ENCODE measurements at regions not wholly inside any gene's neighbourhood (a gene's known extent, or its start where the extent isn't known, plus 50 kb on each side); places are given as distances from the start of the nearest gene placed in this dataset.

GRCh38 chr5:4945296-4945695, 194.8 kb upstream of the ADAMTS16 start:
- DNase-seq (ENCODE audit: low read depth in 4 of 4, low spot score in 3 of 4), result no peak

- no peak for DNase-seq (ENCODE audit: low read depth in 4 of 4, low spot score in 3 of 4)
Observed at GRCh38 chr5:4947106-4947505, 193.0 kb upstream of the ADAMTS16 start.

- DNase-seq (ENCODE audit: low read depth in 4 of 4, low spot score in 3 of 4), result no peak
Observed at GRCh38 chr5:4947893-4948536, 192.1 kb upstream of the ADAMTS16 start.

GRCh38 chr5:4949108-4949507, 191.0 kb upstream of the ADAMTS16 start:
- DNase-seq (ENCODE audit: low read depth in 4 of 4, low spot score in 3 of 4), result no peak

GRCh38 chr5:4953576-4953975, 186.6 kb upstream of the ADAMTS16 start:
- no peak for DNase-seq (ENCODE audit: low read depth in 4 of 4, low spot score in 3 of 4)

GRCh38 chr5:4954048-4954447, 186.1 kb upstream of the ADAMTS16 start:
- no peak for DNase-seq (ENCODE audit: low read depth in 4 of 4, low spot score in 3 of 4)

- no peak for DNase-seq (ENCODE audit: low read depth in 4 of 4, low spot score in 3 of 4)
Observed at GRCh38 chr5:4963265-4963664, 176.9 kb upstream of the ADAMTS16 start.

GRCh38 chr5:4969351-4969750, 170.8 kb upstream of the ADAMTS16 start:
- no peak for DNase-seq (ENCODE audit: low read depth in 4 of 4, low spot score in 3 of 4)

GRCh38 chr5:4970171-4970570, 170.0 kb upstream of the ADAMTS16 start:
- DNase-seq (ENCODE audit: low read depth in 4 of 4, low spot score in 3 of 4), result no peak

- no peak for DNase-seq (ENCODE audit: low read depth in 4 of 4, low spot score in 3 of 4)
Observed at GRCh38 chr5:4976902-4977301, 163.2 kb upstream of the ADAMTS16 start.

- no peak for DNase-seq (ENCODE audit: low read depth in 4 of 4, low spot score in 3 of 4)
Observed at GRCh38 chr5:4977416-4978110, 162.6 kb upstream of the ADAMTS16 start.

- no peak for DNase-seq (ENCODE audit: low read depth in 4 of 4, low spot score in 3 of 4)
Observed at GRCh38 chr5:4980201-4980600, 159.9 kb upstream of the ADAMTS16 start.

- DNase-seq (ENCODE audit: low read depth in 4 of 4, low spot score in 3 of 4), result no peak
Observed at GRCh38 chr5:4981608-4982007, 158.5 kb upstream of the ADAMTS16 start.

GRCh38 chr5:4983701-4984100, 156.4 kb upstream of the ADAMTS16 start:
- no peak for DNase-seq (ENCODE audit: low read depth in 4 of 4, low spot score in 3 of 4)

GRCh38 chr5:4984461-4984860, 155.7 kb upstream of the ADAMTS16 start:
- no peak for DNase-seq (ENCODE audit: low read depth in 4 of 4, low spot score in 3 of 4)

- DNase-seq (ENCODE audit: low read depth in 4 of 4, low spot score in 3 of 4), result no peak
Observed at GRCh38 chr5:4987431-4987830, 152.7 kb upstream of the ADAMTS16 start.

- peak in 3 of 4 donors; percentile 48 to 60 (median 58) for DNase-seq (ENCODE audit: low read depth in 4 of 4, low spot score in 3 of 4)
Observed at GRCh38 chr5:4989118-4989517, 151.0 kb upstream of the ADAMTS16 start.

- no peak for DNase-seq (ENCODE audit: low read depth in 4 of 4, low spot score in 3 of 4)
Observed at GRCh38 chr5:4990017-4990416, 150.1 kb upstream of the ADAMTS16 start.

- no peak for DNase-seq (ENCODE audit: low read depth in 4 of 4, low spot score in 3 of 4)
Observed at GRCh38 chr5:4990462-4990861, 149.7 kb upstream of the ADAMTS16 start.

- DNase-seq (ENCODE audit: low read depth in 4 of 4, low spot score in 3 of 4), result no peak
Observed at GRCh38 chr5:4991925-4992324, 148.2 kb upstream of the ADAMTS16 start.

- no peak for DNase-seq (ENCODE audit: low read depth in 4 of 4, low spot score in 3 of 4)
Observed at GRCh38 chr5:4995014-4995413, 145.1 kb upstream of the ADAMTS16 start.

GRCh38 chr5:5005353-5005752, 134.8 kb upstream of the ADAMTS16 start:
- DNase-seq (ENCODE audit: low read depth in 4 of 4, low spot score in 3 of 4), result no peak

- no peak for DNase-seq (ENCODE audit: low read depth in 4 of 4, low spot score in 3 of 4)
Observed at GRCh38 chr5:5006548-5006947, 133.6 kb upstream of the ADAMTS16 start.
